ENCODE measurements at regions not wholly inside any gene's neighbourhood (a gene's known extent, or its start where the extent isn't known, plus 50 kb on each side); places are given as distances from the start of the nearest gene placed in this dataset.

DNA sequence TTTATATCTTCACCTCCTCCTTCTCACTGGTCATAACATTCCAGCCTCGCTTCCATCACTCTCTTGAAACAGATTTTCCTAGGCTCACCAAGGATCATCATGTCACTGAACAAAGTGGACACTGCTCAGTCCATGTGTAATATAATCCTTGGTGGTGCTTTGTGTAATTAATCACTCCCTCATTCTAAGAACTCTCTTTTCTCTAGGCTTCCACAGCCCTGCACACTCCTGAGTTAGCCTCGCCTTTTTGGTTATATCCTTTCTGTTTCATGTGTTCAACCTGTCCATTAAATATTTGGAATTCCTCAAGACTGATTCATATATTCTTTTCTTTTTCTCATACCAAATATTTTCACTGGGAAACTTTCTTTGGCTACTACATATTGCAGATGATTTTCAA is 440.8 kb downstream of the PYDC2 start:
- TF ChIP-seq EZH2 (IDR thresholded peaks at IDR 0.05; ENCODE audit: insufficient read depth, poor library complexity, severe bottlenecking) (no peak), EZH2phosphoT487 (IDR thresholded peaks at IDR 0.05; ENCODE audit: insufficient read depth, low read depth) (no peak)

Data from GM23248 (cell line).